ENCODE measurements at regions not wholly inside any gene's neighbourhood (a gene's known extent, or its start where the extent isn't known, plus 50 kb on each side); places are given as distances from the start of the nearest gene placed in this dataset.
"Not testable (repeated sequence)": the region's sequence is repeated elsewhere in the genome, so short reads cannot be mapped to it uniquely, and the experiment has no call there.

- no peak for DNase-seq (ENCODE audit: low spot score)
These were observed 546.9 kb upstream of the API5 start for GRCh38 chr11:42764936-42765335.

DNA sequence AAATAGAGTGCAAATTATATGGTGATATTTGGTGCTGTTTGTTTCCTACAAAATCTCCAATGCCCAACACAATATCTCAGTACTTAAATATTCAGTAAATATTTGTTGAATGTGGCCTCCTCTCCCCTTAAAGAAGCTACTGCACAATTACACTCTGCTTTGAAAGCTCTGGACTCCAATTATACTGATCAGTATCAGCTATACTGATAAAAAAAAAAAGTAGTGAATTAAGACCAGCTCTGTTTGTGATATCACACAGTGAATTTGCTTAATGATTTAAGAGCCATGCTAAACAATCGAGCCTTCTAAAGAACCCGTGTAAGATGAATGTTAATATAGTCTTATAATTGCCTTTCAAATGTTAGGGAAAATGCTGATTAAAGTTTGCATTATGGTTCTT, 543.2 kb upstream of the API5 start:
- no peak for DNase-seq (ENCODE audit: low spot score)

- no peak for DNase-seq (ENCODE audit: low spot score)
These were observed 541.2 kb upstream of the API5 start for GRCh38 chr11:42770444-42771065.

DNA sequence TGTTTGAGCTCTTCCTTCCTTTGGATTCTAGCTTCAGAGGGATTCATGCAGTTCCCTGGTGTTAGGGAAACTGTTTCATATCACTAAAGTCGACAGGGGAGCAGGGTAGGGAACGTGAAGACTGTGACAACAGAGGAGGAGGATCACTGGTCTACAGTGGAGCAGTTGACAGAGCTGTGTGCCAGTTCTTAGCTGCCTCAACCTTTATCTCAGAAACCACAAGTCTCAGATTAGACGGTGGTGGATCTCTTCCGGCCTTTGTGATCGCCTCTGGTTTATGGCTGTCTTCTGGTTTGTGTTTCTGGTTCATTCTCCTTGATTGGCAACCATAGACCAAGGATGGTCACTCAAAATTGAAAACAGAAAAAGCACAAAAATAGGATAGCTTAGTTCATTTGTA, 538.9 kb upstream of the API5 start:
- no peak for DNase-seq (ENCODE audit: low spot score)

DNA sequence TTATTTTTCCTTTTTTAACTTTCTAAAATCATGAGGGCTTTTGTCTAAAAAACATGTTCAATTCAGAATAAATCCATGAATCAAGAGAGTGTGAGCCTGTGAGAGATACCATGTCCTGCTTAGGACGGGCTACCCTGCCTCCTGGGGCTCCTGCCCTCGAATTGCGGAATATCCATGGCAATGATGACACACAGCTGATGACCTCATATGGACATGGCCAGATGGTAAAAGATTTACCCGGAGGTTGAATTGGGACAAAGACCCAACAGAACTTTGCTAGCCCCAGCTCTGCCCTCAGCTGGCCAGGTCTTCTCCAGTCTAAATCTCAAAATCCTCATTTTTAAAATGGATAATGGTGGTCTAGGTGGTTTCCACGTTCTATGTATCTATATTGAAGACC, 538.1 kb upstream of the API5 start:
- no peak for DNase-seq (ENCODE audit: low spot score)

- DNase-seq (ENCODE audit: low spot score): no peak
These were observed 537.2 kb upstream of the API5 start for GRCh38 chr11:42774567-42774966.

- DNase-seq (ENCODE audit: low spot score): no peak
These were observed 534.0 kb upstream of the API5 start for GRCh38 chr11:42777776-42778175.

DNA sequence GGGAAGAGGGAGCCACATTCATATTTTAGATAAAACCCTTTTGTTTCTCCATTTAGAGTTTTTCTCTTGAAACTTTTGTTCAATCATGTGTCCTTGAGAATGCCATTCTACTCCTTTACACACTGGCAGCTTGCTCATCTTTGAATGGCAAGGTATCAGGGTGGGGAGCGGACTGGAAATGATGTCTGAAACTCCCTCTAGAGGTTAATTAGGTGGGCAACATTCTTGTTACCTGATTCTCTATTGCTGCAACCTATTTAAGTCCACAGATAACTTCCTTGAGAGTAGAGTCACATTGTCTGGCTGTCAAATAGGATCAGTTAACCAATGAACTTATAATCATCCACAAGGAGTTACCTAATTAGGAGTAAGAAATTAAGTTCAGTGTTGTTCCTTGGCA, 533.6 kb upstream of the API5 start:
- DNase-seq (ENCODE audit: low spot score): no peak

DNA sequence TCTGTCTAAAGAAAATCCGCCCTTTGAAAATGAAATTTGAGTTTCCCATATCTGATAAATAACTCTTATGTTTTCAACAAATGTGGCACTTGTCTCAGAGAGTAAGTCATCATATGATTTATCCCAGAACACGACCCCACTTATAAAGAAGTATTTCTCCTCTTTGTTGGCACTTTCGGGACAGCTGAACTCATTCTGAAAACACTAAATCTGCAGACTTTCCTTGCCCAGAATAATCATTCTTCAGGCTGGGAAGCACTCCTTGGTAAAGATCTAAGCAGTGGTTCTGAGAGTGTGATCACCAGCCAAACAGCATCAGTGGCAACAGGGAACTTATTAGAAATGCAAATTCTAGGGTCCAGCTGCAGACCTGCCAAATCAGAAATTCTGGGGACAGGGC, 532.2 kb upstream of the API5 start:
- DNase-seq (ENCODE audit: low spot score): no peak

DNA sequence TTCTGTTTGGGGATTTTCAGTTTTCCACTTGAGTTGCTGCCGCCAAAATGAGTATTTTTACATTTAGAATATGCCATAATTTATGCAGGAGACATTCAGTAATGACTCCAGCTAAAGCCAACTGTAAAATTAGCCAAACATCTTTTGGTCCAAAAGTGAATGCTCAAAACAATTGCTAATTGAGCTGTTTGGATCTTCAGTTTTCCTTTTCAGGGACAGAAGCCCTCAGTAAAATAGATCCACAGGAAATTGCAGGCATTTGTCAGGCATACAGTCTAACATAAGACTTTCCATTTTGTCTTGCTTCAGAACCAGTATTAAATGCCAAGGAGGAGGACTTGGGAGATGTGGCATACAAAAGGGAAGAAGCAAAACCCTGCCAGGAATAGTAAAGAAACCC, 524.8 kb upstream of the API5 start:
- no peak for DNase-seq (ENCODE audit: low spot score)

DNA sequence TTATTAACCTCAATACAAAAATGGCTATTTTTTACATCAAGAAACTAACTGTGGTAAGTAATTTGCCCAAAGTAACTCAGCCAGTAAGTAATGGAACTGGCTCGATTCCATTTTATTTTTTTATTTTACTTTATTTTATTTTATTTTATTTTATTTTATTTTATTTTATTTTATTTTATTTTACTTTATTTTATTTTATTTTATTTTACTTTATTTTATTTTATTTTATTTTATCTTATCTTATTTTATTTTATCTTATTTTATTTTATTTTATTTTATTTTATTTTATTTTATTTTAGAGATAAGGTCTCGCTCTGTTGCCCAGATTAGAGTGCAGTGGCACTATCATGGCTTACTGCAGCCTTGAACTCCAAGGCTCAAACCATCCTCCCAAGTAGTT, 516.3 kb upstream of the API5 start:
- DNase-seq (ENCODE audit: low spot score): not testable (repeated sequence)

DNA sequence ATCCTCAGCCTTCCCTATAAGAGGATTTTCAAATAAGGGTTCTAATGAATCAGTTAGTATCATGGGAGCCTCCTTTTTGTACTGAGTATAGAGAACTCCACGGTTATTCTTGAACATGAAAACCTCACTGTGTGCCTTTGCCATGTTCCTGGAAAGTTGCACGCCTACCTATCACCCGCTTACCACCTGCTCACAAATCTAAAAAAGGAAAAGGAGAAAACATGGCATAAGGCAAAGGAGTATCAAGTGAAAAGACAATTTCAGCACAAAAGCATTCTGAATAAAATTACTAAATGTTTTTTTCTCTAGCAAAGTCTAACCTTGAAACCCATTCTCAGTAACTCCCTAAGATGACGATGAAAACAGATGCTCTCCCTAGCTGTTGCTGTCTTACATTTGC, 511.8 kb upstream of the API5 start:
- DNase-seq (ENCODE audit: low spot score): no peak

- no peak for DNase-seq (ENCODE audit: low spot score)
These were observed 509.4 kb upstream of the API5 start for GRCh38 chr11:42802201-42802899.

GRCh38 chr11:42806191-42806590, 505.6 kb upstream of the API5 start:
- no peak for DNase-seq (ENCODE audit: low spot score)

- no peak for DNase-seq (ENCODE audit: low spot score)
These were observed 499.4 kb upstream of the API5 start for GRCh38 chr11:42812361-42812760.

DNA sequence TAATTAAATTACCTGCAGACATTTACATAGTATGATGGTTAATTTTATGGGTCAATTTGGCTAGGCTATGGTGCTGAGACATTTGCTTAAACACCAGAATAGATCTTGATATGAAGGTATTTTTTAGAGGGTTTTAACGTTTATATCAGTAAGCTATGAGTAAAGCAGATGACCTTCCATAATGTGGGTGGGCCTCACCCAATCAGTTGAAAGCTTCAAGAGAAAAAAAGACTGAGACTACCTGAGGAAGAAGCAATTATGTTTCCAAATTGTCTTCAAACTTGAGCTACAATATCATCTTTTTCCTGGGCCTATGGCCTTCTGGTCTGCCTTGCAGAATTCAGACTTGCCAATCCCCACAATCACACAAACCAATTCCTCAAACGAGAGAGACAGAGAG, 498.8 kb upstream of the API5 start:
- no peak for DNase-seq (ENCODE audit: low spot score)

- DNase-seq (ENCODE audit: low spot score): no peak
These were observed 495.3 kb upstream of the API5 start for GRCh38 chr11:42816471-42816870.

DNA sequence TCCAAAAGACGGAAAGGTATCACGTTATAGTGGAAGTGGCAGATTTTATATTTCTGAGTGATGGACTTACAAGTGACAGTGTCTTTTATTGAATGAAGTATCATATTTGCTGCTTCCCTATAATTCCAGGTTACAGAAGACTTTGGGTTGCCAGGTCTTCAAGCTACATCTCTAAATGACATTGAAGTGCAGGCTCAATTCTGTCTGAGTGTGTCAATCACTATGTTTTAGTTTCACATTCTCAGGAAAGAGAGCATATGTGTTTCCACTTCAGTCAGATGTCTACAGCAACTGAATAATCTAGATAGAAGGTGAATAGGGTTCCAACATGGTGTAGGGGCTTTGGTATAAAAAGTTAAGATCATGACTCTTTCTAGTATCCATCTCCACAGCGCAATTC, 492.7 kb upstream of the API5 start:
- DNase-seq (ENCODE audit: low spot score): no peak

GRCh38 chr11:42822188-42822587, 489.6 kb upstream of the API5 start:
- DNase-seq (ENCODE audit: low spot score): not testable (repeated sequence)

DNA sequence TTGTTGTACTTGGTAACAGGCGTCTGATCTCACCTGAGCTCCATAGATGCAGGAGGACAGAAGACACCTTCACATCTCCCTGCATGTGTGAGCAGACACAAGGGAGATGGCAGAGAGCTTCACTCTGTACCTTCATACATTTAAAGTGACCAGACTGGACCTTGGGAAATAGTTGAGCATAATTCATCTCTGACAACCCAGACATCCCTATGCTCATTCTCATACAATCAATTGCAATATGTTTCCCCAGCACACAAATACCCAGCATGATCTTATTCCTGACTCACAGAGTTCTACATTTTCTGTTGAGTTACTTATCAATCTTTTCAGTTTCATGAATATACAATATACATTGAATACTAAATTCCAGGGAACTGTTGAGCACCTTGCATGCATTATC, 488.2 kb upstream of the API5 start:
- no peak for DNase-seq (ENCODE audit: low spot score)

- DNase-seq (ENCODE audit: low spot score): no peak
These were observed 487.7 kb upstream of the API5 start for GRCh38 chr11:42824067-42824466.

GRCh38 chr11:42825598-42825997, 486.2 kb upstream of the API5 start:
- no peak for DNase-seq (ENCODE audit: low spot score)

GRCh38 chr11:42827845-42828244, 484.0 kb upstream of the API5 start:
- DNase-seq (ENCODE audit: low spot score): no peak

- no peak for DNase-seq (ENCODE audit: low spot score)
These were observed 473.8 kb upstream of the API5 start for GRCh38 chr11:42837994-42838393.
